GM23338 (cell line): ENCODE measurements at regions not wholly inside any gene's neighbourhood (a gene's known extent, or its start where the extent isn't known, plus 50 kb on each side); places are given as distances from the start of the nearest gene placed in this dataset.

ENCODE experiments used
- ATAC-seq: fragments of 200-7000 bp; cut with Tn5 transposase; 3 replicates; pipeline ENCODE4 v1.9.1; 2020
- DNase-seq: peaks from one replicate; pipeline ENCODE4 v3.0.0-alpha.2; 2015; ENCODE audit warnings: low spot score
- H2AFZ ChIP-seq: fragments of 200-600 bp; sonication (generic); 2 replicates; pipeline ENCODE4 v1.8.0; 2016; ENCODE audit warnings: antibody characterized with exemption, mild to moderate bottlenecking, moderate library complexity
- H3F3A ChIP-seq: fragments of 200-600 bp; sonication (generic); replicated peaks from 2 replicates; pipeline ENCODE4 v1.8.0; 2017; ENCODE audit warnings: antibody characterized with exemption, mixed run types, low read depth
- H3K27ac ChIP-seq: fragments of 200-600 bp; sonication (generic); 2 replicates; pipeline ENCODE4 v1.6.1; 2016; ENCODE audit warnings: low read depth
- H3K27me3 ChIP-seq: fragments of 200-600 bp; sonication (generic); 2 replicates; pipeline ENCODE4 v1.8.0; 2016; ENCODE audit warnings: mild to moderate bottlenecking, mixed run types, moderate library complexity; ENCODE audit not compliant: insufficient read depth
- H3K36me3 ChIP-seq: fragments of 200-600 bp; sonication (generic); 2 replicates; pipeline ENCODE4 v1.8.0; 2016; ENCODE audit warnings: mild to moderate bottlenecking; ENCODE audit not compliant: insufficient read depth
- H3K4me1 ChIP-seq: fragments of 200-600 bp; sonication (generic); 2 replicates; pipeline ENCODE4 v1.8.0; 2016; ENCODE audit warnings: mild to moderate bottlenecking, moderate library complexity; ENCODE audit not compliant: insufficient read depth
- H3K4me2 ChIP-seq: fragments of 200-600 bp; sonication (generic); 2 replicates; pipeline ENCODE4 v1.7.1; 2017; ENCODE audit warnings: mixed run types
- H3K4me3 ChIP-seq: fragments of 200-600 bp; sonication (generic); 2 replicates; pipeline ENCODE4 v1.6.1; 2016; ENCODE audit warnings: mixed run types
- H3K79me2 ChIP-seq: fragments of 200-600 bp; sonication (generic); replicated peaks from 2 replicates; pipeline ENCODE4 v1.8.0; 2017; ENCODE audit warnings: mild to moderate bottlenecking; ENCODE audit not compliant: insufficient read depth
- H3K9me2 ChIP-seq: fragments of 200-600 bp; sonication (generic); 2 replicates; pipeline ENCODE4 v1.8.0; 2017; ENCODE audit not compliant: insufficient read depth
- H4K20me1 ChIP-seq: fragments of 200-600 bp; sonication (generic); replicated peaks from 2 replicates; pipeline ENCODE4 v1.8.0; 2017; ENCODE audit warnings: mild to moderate bottlenecking; ENCODE audit not compliant: insufficient read depth
- H3K27ac Mint-ChIP-seq: 2 replicates; pipeline ENCODE4 v1.8.0; 2020; ENCODE audit warnings: inconsistent platforms, mild to moderate bottlenecking, moderate library complexity, mixed read lengths
- H3K27me3 Mint-ChIP-seq: 3 replicates; pipeline ENCODE4 v1.8.0; 2022; ENCODE audit warnings: low read depth, mild to moderate bottlenecking, moderate library complexity, mixed read lengths, inconsistent platforms; ENCODE audit not compliant: insufficient read depth, poor library complexity
- H3K36me3 Mint-ChIP-seq: 3 replicates; pipeline ENCODE4 v1.8.0; 2021; ENCODE audit warnings: low read depth, mild to moderate bottlenecking, inconsistent platforms, moderate library complexity, mixed read lengths
- H3K4me1 Mint-ChIP-seq: 3 replicates; pipeline ENCODE4 v1.8.0; 2020; ENCODE audit warnings: mild to moderate bottlenecking, inconsistent platforms, mixed read lengths
- H3K4me3 Mint-ChIP-seq: 3 replicates; pipeline ENCODE4 v1.8.0; 2021; ENCODE audit warnings: moderate library complexity, mild to moderate bottlenecking, inconsistent platforms, mixed read lengths
- H3K9me3 Mint-ChIP-seq: 3 replicates; pipeline ENCODE4 v1.8.0; 2020; ENCODE audit warnings: moderate library complexity, mild to moderate bottlenecking, inconsistent platforms, mixed read lengths
- CREB1 ChIP-seq: fragments of 250-450 bp; sonication (Bioruptor Pico); IDR thresholded peaks from 2 replicates; pipeline ENCODE4 v1.5.0; 2020; ENCODE audit warnings: low read depth, mild to moderate bottlenecking, moderate library complexity
- CTCF ChIP-seq, 2 experiments: fragments of 200-600 bp in 1 of 2; sonication (generic) in 1 of 2; conservative IDR thresholded peaks; 2 replicates each; pipeline versions ENCODE4 v1.5.1 to v1.6.1; 2016 to 2017; ENCODE audit warnings: antibody characterized with exemption in 2 of 2, low read depth in 2 of 2, mild to moderate bottlenecking in 2 of 2, moderate library complexity in 1 of 2
- ETS1 ChIP-seq: IDR thresholded peaks from 2 replicates; pipeline ENCODE4 v1.6.1; 2016; ENCODE audit warnings: antibody characterized with exemption
- EZH2 ChIP-seq: fragments of 200-600 bp; sonication (generic); IDR thresholded peaks from one replicate; pipeline ENCODE4 v1.8.0; 2017; ENCODE audit warnings: antibody characterized with exemption, mild to moderate bottlenecking, low read depth; ENCODE audit not compliant: unreplicated experiment
- EZH2phosphoT487 ChIP-seq: fragments of 200-600 bp; sonication (generic); IDR thresholded peaks from one replicate; pipeline ENCODE4 v1.8.1; 2018; ENCODE audit warnings: antibody characterized with exemption; ENCODE audit not compliant: unreplicated experiment
- JUNB ChIP-seq: IDR thresholded peaks from one replicate; pipeline ENCODE4 v1.6.1; 2016; ENCODE audit warnings: antibody characterized with exemption; ENCODE audit not compliant: unreplicated experiment
- NANOG ChIP-seq: IDR thresholded peaks from 2 replicates; pipeline ENCODE4 v1.6.1; 2016; ENCODE audit warnings: antibody characterized with exemption, borderline replicate concordance
- POLR2AphosphoS5 ChIP-seq: IDR thresholded peaks from 2 replicates; pipeline ENCODE4 v1.6.1; 2016; ENCODE audit warnings: antibody characterized with exemption, low read depth
- STAT1 ChIP-seq: IDR thresholded peaks from one replicate; pipeline ENCODE4 v1.6.1; 2016; ENCODE audit warnings: antibody characterized with exemption; ENCODE audit not compliant: unreplicated experiment
- ZNF114 ChIP-seq: fragments of 250-450 bp; sonication (Bioruptor Pico); IDR thresholded peaks from 2 replicates; pipeline ENCODE4 v1.5.0; 2020; ENCODE audit warnings: mild to moderate bottlenecking, moderate library complexity
- ZNF462 ChIP-seq: fragments of 250-450 bp; sonication (Bioruptor Pico); IDR thresholded peaks from 2 replicates; pipeline ENCODE4 v1.5.0; 2020; ENCODE audit warnings: mild to moderate bottlenecking, moderate library complexity

- TF ChIP-seq ETS1 = no peak
- no peak for TF ChIP-seq ZNF114 (CRISPR knock-in tag)
- no peak for TF ChIP-seq EZH2
- TF ChIP-seq EZH2phosphoT487 = no peak
- no peak for TF ChIP-seq CREB1 (CRISPR knock-in tag)
- TF ChIP-seq JUNB = no peak
- no peak for TF ChIP-seq NANOG
Observed at GRCh38 chr10:125575843-125576242, 107.1 kb downstream of the TEX36 start (continued).

GRCh38 chr10:125568156-125568555 is 114.8 kb downstream of the TEX36 start:
- Histone ChIP-seq H3K4me2 (no peak overlapping the region), H3K9me2 (no peaks in the 10 kb centered on the region), H2AFZ (no peak overlapping the region), H3F3A (no peaks in the 10 kb centered on the region), H3K4me3 (no peak overlapping the region), H4K20me1 (no peaks in the 10 kb centered on the region), H3K27me3 (no peaks in the 10 kb centered on the region), H3K36me3 (no peaks in the 10 kb centered on the region), H3K79me2 (no peaks in the 10 kb centered on the region), H3K27ac (no peak overlapping the region), H3K4me1 (no peaks in the 10 kb centered on the region)
- no peak for ATAC-seq
- peaks cover 2% of the 10 kb centered on the region; the same call in 1 of the 3 replicates for H3K36me3 Mint-ChIP-seq
- H3K4me1 Mint-ChIP-seq = no peaks in the 10 kb centered on the region
- H3K27me3 Mint-ChIP-seq = no peaks in the 10 kb centered on the region
- H3K9me3 Mint-ChIP-seq = peaks cover 11% of the 10 kb centered on the region; the same call in 2 of the 3 replicates
- TF ChIP-seq ZNF462 (CRISPR knock-in tag) (no peak), EZH2phosphoT487 (no peak), EZH2 (no peak), CTCF (conservative IDR thresholded peaks at IDR 0.05; ENCODE audit: low read depth in 2 of 2) (no peak), POLR2AphosphoS5 (no peak), ZNF114 (CRISPR knock-in tag) (no peak), STAT1 (no peak), ETS1 (no peak), JUNB (no peak), CREB1 (CRISPR knock-in tag) (no peak)
- no peak for DNase-seq
- H3K27ac Mint-ChIP-seq = no peak overlapping the region
- H3K4me3 Mint-ChIP-seq = no peak overlapping the region
